HepG2 (cell line): ENCODE measurements at regions not wholly inside any gene's neighbourhood (a gene's known extent, or its start where the extent isn't known, plus 50 kb on each side); places are given as distances from the start of the nearest gene placed in this dataset.

ENCODE experiments used
- ATAC-seq: fragments of 200-7000 bp; cut with Tn5 transposase; 3 replicates; pipeline ENCODE4 v1.9.1; 2020; ENCODE audit warnings: mild to moderate bottlenecking, moderate library complexity
- BruUV-seq: library from RNA; stranded (reverse); fragments of 400-500 nt; replicated peaks from 2 replicates; lab custom pipeline; 2021; lab: Mats Ljungman, UMichigan
- CTCF ChIA-PET: fragments of 300-600 bp; formaldehyde crosslinking; extraction: SDS; loops from one replicate; lab custom pipeline; 2021; ENCODE audit warnings: low total read pairs, inconsistent platforms, low intra/inter-chr PET ratio; lab: Yijun Ruan, JAX
- POLR2A ChIA-PET: fragments of 350-600 bp; sonication (Branson Sonifier 250); formaldehyde crosslinking; loops from one replicate; lab custom pipeline; 2020; ENCODE audit warnings: antibody characterized with exemption, inconsistent platforms; lab: Yijun Ruan, JAX
- DNase-seq: peaks from one replicate; pipeline ENCODE4 v3.0.0-alpha.2; 2015; ENCODE audit warnings: low spot score
- FAIRE-seq: peaks from 3 replicates; lab custom pipeline; 2011; peaks lifted over from hg19 to GRCh38; lab: Jason Lieb, UNC
- H2AFZ ChIP-seq: one replicate; pipeline ENCODE4 v1.6.1; 2011; ENCODE audit warnings: low read length, inconsistent platforms
- H3K27ac ChIP-seq: fragments of 300-600 bp; 3 replicates; pipeline ENCODE4 v1.8.0; 2011; ENCODE audit warnings: mixed run types, mild to moderate bottlenecking, mixed read lengths, low read length, inconsistent platforms; ENCODE audit not compliant: insufficient read depth; ENCODE audit errors: extremely low read length
- H3K27me3 ChIP-seq, 2 experiments: fragments of 200-600 bp in 1 of 2; 2 replicates in 1 of 2; 3 replicates in 1 of 2; pipeline versions ENCODE4 v1.6.0 to v1.8.0; 2011; ENCODE audit warnings: low read length in 2 of 2, mild to moderate bottlenecking in 2 of 2, moderate library complexity in 2 of 2, inconsistent platforms in 1 of 2; ENCODE audit not compliant: insufficient read depth in 2 of 2, control insufficient read depth in 1 of 2
- H3K36me3 ChIP-seq, 2 experiments: fragments of 200-600 bp in 1 of 2; replicated peaks in 1 of 2; 2 replicates in 1 of 2; 3 replicates in 1 of 2; pipeline versions ENCODE4 v1.5.1 to v1.8.0; 2011; ENCODE audit warnings: low read length in 2 of 2, inconsistent platforms in 1 of 2; ENCODE audit not compliant: insufficient read depth in 2 of 2, control insufficient read depth in 1 of 2
- H3K4me1 ChIP-seq: 2 replicates; pipeline ENCODE4 v1.5.1; 2012; ENCODE audit warnings: low read length, inconsistent platforms; ENCODE audit not compliant: insufficient read depth
- H3K4me2 ChIP-seq: 2 replicates; pipeline ENCODE4 v1.6.0; 2011; ENCODE audit warnings: low read depth, low read length, inconsistent platforms
- H3K4me3 ChIP-seq, 3 experiments: fragments of 200-600 bp in 1 of 3; sonication (generic), shearing (Covaris generic) in 1 of 3; replicated peaks in 1 of 3; 2 replicates each; pipeline ENCODE4 v1.5.1; 2011 to 2016; ENCODE audit warnings: low read length in 3 of 3, inconsistent platforms in 2 of 3, low read depth in 2 of 3, mild to moderate bottlenecking in 2 of 3, control low read depth in 1 of 3, mixed read lengths in 1 of 3; ENCODE audit not compliant: insufficient read depth in 1 of 3
- H3K79me2 ChIP-seq: one replicate; pipeline ENCODE4 v1.6.1; 2011; ENCODE audit warnings: low read length, inconsistent platforms; ENCODE audit not compliant: insufficient read depth
- H3K9ac ChIP-seq: 2 replicates; pipeline ENCODE4 v1.6.0; 2011; ENCODE audit warnings: mild to moderate bottlenecking, low read depth, low read length, inconsistent platforms; ENCODE audit not compliant: insufficient read depth
- H3K9me3 ChIP-seq: 2 replicates; pipeline ENCODE4 v1.5.1; 2012; ENCODE audit warnings: mild to moderate bottlenecking, low read length
- H4K20me1 ChIP-seq: 2 replicates; pipeline ENCODE4 v1.6.0; 2011; ENCODE audit warnings: inconsistent platforms, mild to moderate bottlenecking, low read length, moderate library complexity; ENCODE audit not compliant: insufficient read depth
- AHR ChIP-seq: IDR thresholded peaks from 2 replicates; pipeline ENCODE4 v1.6.1; 2018; ENCODE audit warnings: missing genetic modification reagents, missing compliant biosample characterization
- FOSL2 ChIP-seq: sonication (generic); formaldehyde crosslinking; IDR thresholded peaks from 2 replicates; pipeline ENCODE4 v1.4.0; 2020; ENCODE audit warnings: missing genetic modification reagents
- POLR2G ChIP-seq: fragments of 200-400 bp; formaldehyde crosslinking; IDR thresholded peaks from 2 replicates; pipeline ENCODE4 v1.6.1; 2018; ENCODE audit warnings: mild to moderate bottlenecking, low read depth, low read length, moderate library complexity
- ZBTB7B ChIP-seq: sonication (generic); formaldehyde crosslinking; IDR thresholded peaks from 2 replicates; pipeline ENCODE4 v1.4.0; 2020; ENCODE audit warnings: missing genetic modification reagents
- ZFYVE20 ChIP-seq: sonication (generic); formaldehyde crosslinking; IDR thresholded peaks from 2 replicates; pipeline ENCODE4 v1.8.0; 2023; ENCODE audit warnings: low read depth, mild to moderate bottlenecking, moderate library complexity, missing genetic modification reagents, borderline replicate concordance
- ZMYM3 ChIP-seq: sonication (generic); formaldehyde crosslinking; IDR thresholded peaks from 2 replicates; pipeline ENCODE4 v1.5.1; 2020; ENCODE audit warnings: mild to moderate bottlenecking, missing genetic modification reagents
- ZNF143 ChIP-seq: sonication (generic); formaldehyde crosslinking; IDR thresholded peaks from 2 replicates; pipeline ENCODE4 v1.4.0; 2020; ENCODE audit warnings: missing genetic modification reagents
- ZNF382 ChIP-seq: sonication (generic); formaldehyde crosslinking; IDR thresholded peaks from 2 replicates; pipeline ENCODE4 v1.5.0; 2020; ENCODE audit warnings: missing genetic modification reagents, mild to moderate bottlenecking, borderline replicate concordance
- ZNF644 ChIP-seq: IDR thresholded peaks from 2 replicates; pipeline ENCODE4 v1.6.1; 2016; ENCODE audit warnings: low read depth
- ZNF83 ChIP-seq: sonication (generic); formaldehyde crosslinking; IDR thresholded peaks from 2 replicates; pipeline ENCODE4 v1.4.0; 2020; ENCODE audit warnings: missing genetic modification reagents, mild to moderate bottlenecking, borderline replicate concordance
- WGBS: methylation state at CpG from one replicate; pipeline ENCODE4 v1.1.6; 2017; ENCODE audit warnings: low lambda C conversion rate; 5-methylcytosine and 5-hydroxymethylcytosine counted together
- in situ Hi-C: cut with HindIII; loops from 2 replicates; pipeline ENCODE4 v1.10.0; 2017; ENCODE audit warnings: low pct_unique_long_range_greater_than_20kb; ENCODE audit not compliant: extremely low pct_ligation_motif_present
- intact Hi-C: fragments of 100-400 bp; cut with micrococcal nuclease; formaldehyde crosslinking; loops from one replicate; pipeline ENCODE4 v1.10.0; 2022; ENCODE audit not compliant: unreplicated experiment
- TF ChIP-seq, protein P1 (sequence below), 2 experiments: sonication (generic) in 1 of 2; formaldehyde crosslinking in 1 of 2; IDR thresholded peaks; 2 replicates each; pipeline versions ENCODE4 v1.4.0 to v1.6.1; 2016 to 2020; ENCODE audit warnings: borderline replicate concordance in 1 of 2, low read depth in 1 of 2, mild to moderate bottlenecking in 1 of 2, missing genetic modification reagents in 1 of 2
- TF ChIP-seq, protein P2 (sequence below): sonication (generic); formaldehyde crosslinking; conservative IDR thresholded peaks from 2 replicates; pipeline ENCODE4 v1.8.0; 2022; ENCODE audit warnings: mild to moderate bottlenecking, moderate library complexity, missing genetic modification reagents

DNA sequence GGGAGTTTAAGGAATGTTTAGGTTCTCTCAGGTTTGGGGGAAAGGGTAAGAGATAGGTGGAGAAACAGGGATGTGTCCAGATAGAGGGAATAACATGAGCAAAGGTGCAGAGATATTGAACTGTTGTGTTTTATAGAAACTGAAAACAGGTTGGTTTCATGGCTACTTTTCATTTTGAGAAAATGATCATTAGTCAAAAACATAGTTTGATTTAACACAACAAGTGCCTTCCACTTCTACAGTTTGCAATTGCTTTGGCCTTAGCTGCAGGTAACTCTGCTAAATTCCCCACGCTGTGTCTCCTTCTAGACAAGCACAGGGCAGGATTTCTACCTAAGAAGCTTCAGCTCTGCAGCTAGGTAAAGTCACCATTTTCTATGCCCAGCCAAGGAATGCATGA lies 124.9 kb downstream of the RGS2 start:
- no peaks in the 10 kb centered on the region for H3K36me3 ChIP-seq
- no peaks in the 10 kb centered on the region for H3K4me1 ChIP-seq
- ATAC-seq (no peak), FAIRE-seq (no peak), DNase-seq (no peak)
- H3K9ac ChIP-seq, result no peak overlapping the region
- no peak overlapping the region for H2AFZ ChIP-seq
- TF ChIP-seq, protein P1, sequence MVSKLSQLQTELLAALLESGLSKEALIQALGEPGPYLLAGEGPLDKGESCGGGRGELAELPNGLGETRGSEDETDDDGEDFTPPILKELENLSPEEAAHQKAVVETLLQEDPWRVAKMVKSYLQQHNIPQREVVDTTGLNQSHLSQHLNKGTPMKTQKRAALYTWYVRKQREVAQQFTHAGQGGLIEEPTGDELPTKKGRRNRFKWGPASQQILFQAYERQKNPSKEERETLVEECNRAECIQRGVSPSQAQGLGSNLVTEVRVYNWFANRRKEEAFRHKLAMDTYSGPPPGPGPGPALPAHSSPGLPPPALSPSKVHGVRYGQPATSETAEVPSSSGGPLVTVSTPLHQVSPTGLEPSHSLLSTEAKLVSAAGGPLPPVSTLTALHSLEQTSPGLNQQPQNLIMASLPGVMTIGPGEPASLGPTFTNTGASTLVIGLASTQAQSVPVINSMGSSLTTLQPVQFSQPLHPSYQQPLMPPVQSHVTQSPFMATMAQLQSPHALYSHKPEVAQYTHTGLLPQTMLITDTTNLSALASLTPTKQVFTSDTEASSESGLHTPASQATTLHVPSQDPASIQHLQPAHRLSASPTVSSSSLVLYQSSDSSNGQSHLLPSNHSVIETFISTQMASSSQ (IDR thresholded peaks at IDR 0.05; ENCODE audit: low read depth), result no peak
- TF ChIP-seq, protein P1 (CRISPR knock-in tag; IDR thresholded peaks at IDR 0.05; ENCODE audit: borderline replicate concordance), result no peak
- in situ Hi-C loops (no loop called here), intact Hi-C loops (no loop called here)
- no peak overlapping the region for H3K4me2 ChIP-seq
- H3K27ac ChIP-seq, result no peak overlapping the region
- WGBS, result 0% methylated on average over 1 of the region's 1 CpG
- H4K20me1 ChIP-seq, result no peaks in the 10 kb centered on the region
- CTCF ChIA-PET, result no interaction called here
- no peaks in the 10 kb centered on the region for H3K79me2 ChIP-seq
- no peaks in the 10 kb centered on the region; a peak in 1 of 5 replicates for H3K27me3 ChIP-seq
- no peak overlapping the region for H3K4me3 ChIP-seq
- BruUV-seq, result no TSS peak
- POLR2A ChIA-PET, result no interaction called here
- H3K9me3 ChIP-seq, result no peaks in the 10 kb centered on the region

DNA sequence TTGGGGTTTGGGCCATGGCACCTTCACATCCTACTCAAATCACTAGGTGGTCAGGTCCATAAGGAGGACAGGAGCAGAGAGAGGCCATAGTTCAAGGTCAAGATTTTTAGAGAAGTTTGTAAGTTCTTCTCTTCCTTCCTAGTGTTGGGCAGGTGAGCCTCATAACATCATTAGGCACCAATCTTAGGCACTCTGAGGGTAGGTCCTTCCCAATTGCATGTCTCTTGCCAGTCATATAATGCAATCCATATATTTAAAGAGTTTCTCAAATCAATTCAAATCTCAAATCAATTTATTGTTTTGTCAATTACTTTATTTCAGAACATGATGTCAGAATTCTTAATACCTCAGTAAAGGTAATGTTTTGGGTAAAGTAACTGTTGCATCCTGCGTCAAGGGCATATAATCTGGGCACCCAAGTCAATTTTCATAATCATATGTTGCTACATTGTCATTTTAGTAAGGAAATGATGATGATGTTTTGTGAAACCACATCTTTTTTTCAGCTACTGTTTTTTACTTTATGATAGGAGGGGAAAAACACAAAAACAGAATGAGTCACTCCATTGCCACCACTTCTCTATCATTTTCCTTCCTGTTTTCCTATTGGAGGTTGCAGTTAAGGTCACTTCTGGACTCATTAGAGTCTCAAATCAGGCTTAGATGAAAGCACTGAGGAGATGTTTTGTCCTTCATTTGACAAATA lies 122.7 kb downstream of the UCHL5 start:
- Histone ChIP-seq H3K27ac (no peak overlapping the region), H3K36me3 (no peaks in the 10 kb centered on the region; a peak in 1 of 5 replicates), H2AFZ (no peak overlapping the region), H3K79me2 (no peaks in the 10 kb centered on the region), H3K9me3 (no peaks in the 10 kb centered on the region), H3K27me3 (no peaks in the 10 kb centered on the region; a peak in 1 of 5 replicates), H3K4me2 (no peak overlapping the region), H4K20me1 (no peaks in the 10 kb centered on the region), H3K9ac (no peak overlapping the region), H3K4me3 (no peak overlapping the region)
- ATAC-seq (no peak), FAIRE-seq (no peak), DNase-seq (no peak)
- ChIA-PET POLR2A (no interaction called here), CTCF (no interaction called here)
- whole genome bisulfite sequencing, result 56% methylated on average over 1 of the region's 1 CpG
- BruUV-seq, result no TSS peak
- in situ Hi-C loops (no loop called here), intact Hi-C loops (no loop called here)
- TF ChIP-seq POLR2G, result no peak
- TF ChIP-seq ZNF382 (CRISPR knock-in tag), result no peak
- no peak for TF ChIP-seq FOSL2 (CRISPR knock-in tag)
- TF ChIP-seq, protein P2, sequence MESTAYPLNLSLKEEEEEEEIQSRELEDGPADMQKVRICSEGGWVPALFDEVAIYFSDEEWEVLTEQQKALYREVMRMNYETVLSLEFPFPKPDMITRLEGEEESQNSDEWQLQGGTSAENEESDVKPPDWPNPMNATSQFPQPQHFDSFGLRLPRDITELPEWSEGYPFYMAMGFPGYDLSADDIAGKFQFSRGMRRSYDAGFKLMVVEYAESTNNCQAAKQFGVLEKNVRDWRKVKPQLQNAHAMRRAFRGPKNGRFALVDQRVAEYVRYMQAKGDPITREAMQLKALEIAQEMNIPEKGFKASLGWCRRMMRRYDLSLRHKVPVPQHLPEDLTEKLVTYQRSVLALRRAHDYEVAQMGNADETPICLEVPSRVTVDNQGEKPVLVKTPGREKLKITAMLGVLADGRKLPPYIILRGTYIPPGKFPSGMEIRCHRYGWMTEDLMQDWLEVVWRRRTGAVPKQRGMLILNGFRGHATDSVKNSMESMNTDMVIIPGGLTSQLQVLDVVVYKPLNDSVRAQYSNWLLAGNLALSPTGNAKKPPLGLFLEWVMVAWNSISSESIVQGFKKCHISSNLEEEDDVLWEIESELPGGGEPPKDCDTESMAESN (CRISPR knock-in tag), result no peak
- TF ChIP-seq ZNF644 (CRISPR knock-in tag), result no peak
- TF ChIP-seq ZBTB7B, result no peak
- no peak for TF ChIP-seq ZFYVE20 (CRISPR knock-in tag)
- TF ChIP-seq ZMYM3, result no peak
- no peak for TF ChIP-seq AHR (CRISPR knock-in tag)
- TF ChIP-seq ZNF143 (CRISPR knock-in tag), result no peak
- no peak for TF ChIP-seq ZNF83 (CRISPR knock-in tag)
- TF ChIP-seq, all 625 proteins: peak for 0
- H3K4me1 ChIP-seq, result no peaks in the 10 kb centered on the region
